ENCODE measurements at regions not wholly inside any gene's neighbourhood (a gene's known extent, or its start where the extent isn't known, plus 50 kb on each side); places are given as distances from the start of the nearest gene placed in this dataset.

DNA sequence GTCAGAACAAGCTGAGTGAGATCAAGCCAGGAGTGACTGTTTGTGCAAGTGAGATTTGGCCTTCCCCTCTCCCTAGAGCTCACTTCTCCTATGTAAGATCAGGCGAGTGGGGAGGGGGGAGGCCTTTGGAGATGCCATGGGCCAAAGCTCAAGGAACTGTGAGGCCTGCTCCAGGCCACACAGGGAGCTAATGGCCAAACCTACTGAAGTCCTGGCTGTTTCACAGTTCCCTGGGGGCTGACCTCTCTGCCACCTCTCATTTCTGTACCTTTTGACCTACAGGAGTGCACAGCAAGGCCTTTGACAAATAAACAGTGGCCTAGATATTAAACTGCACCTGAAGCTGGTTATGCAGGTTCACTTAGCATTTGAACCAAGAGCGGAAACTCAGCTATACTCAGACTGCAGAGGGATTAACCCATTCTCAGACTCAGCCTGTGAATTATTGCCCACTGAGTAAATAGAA lies 235.0 kb upstream of the NT5C1B start:
- TF ChIP-seq, protein P1, sequence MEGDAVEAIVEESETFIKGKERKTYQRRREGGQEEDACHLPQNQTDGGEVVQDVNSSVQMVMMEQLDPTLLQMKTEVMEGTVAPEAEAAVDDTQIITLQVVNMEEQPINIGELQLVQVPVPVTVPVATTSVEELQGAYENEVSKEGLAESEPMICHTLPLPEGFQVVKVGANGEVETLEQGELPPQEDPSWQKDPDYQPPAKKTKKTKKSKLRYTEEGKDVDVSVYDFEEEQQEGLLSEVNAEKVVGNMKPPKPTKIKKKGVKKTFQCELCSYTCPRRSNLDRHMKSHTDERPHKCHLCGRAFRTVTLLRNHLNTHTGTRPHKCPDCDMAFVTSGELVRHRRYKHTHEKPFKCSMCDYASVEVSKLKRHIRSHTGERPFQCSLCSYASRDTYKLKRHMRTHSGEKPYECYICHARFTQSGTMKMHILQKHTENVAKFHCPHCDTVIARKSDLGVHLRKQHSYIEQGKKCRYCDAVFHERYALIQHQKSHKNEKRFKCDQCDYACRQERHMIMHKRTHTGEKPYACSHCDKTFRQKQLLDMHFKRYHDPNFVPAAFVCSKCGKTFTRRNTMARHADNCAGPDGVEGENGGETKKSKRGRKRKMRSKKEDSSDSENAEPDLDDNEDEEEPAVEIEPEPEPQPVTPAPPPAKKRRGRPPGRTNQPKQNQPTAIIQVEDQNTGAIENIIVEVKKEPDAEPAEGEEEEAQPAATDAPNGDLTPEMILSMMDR (conservative IDR thresholded peaks at IDR 0.05) = peak; percentile 33
- TF ChIP-seq ZFX (IDR thresholded peaks at IDR 0.05) = no peak
